Putamen (tissue), 1 donor: ENCODE measurements at regions not wholly inside any gene's neighbourhood (a gene's known extent, or its start where the extent isn't known, plus 50 kb on each side); places are given as distances from the start of the nearest gene placed in this dataset.
"Not testable (repeated sequence)": the region's sequence is repeated elsewhere in the genome, so short reads cannot be mapped to it uniquely, and the experiment has no call there.

ENCODE experiments used
- DNase-seq: peaks from one replicate; pipeline ENCODE4 v3.0.0-alpha.2; 2016; ENCODE audit warnings: low spot score

DNA sequence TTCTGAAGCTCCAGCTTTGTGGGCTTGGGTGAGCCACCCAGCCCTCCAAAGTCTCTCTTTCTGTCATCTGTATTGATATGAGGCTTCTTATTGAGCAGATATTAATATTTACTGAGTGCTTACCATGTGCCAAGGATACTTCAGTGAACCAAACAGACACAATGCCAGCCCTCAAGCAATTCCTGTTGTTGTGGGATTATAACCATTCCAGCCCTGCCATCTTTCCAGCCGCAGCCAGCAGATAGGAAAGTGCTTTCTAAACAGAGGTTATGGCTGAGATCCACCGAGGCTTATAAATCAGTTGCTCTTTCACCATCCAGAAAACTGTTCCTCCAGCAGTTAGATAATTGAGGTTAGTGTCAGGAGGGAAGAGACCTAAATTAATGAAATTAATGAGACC is 137.7 kb upstream of the ALDH1B1 start:
- DNase-seq = no peak

DNA sequence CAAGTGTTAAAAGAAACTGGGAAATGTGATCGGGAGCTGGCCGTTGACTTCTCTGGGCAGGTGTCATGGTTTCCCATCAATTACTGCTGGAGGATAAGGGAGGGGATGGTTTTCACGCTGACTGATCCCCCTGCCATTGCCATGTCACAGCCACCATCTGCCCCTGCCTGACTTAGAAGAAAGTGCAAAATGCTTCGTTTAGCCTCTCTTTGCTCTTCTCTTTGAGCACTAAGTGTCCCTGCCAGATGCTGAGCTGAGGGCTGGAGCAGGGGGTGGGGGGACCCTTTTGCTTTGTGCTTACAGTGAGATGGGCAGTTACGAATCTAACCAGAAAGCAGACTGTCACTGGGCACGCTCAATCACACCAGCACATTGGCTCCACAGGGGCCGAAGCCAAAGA is 138.4 kb upstream of the ALDH1B1 start:
- DNase-seq = no peak

DNA sequence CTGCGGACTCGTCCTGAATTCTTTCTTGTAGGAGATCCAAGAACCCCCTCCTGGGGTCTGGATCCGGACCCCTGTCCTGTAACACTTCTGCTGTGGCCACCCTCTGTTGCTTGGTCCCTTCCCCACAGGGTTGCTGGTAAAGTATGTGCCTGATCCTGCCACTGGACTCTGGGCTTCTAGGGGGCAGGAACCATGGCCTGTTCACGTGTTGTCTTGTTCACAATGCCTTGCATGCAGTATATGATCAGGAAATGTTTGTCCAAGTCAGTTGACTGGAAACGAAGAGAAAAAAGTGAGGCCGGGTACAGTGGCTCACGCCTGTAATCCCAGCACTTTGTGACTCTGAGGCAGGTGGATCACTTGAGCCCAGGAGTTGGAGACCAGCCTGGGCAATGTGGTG is 139.3 kb upstream of the ALDH1B1 start:
- no peak for DNase-seq

DNA sequence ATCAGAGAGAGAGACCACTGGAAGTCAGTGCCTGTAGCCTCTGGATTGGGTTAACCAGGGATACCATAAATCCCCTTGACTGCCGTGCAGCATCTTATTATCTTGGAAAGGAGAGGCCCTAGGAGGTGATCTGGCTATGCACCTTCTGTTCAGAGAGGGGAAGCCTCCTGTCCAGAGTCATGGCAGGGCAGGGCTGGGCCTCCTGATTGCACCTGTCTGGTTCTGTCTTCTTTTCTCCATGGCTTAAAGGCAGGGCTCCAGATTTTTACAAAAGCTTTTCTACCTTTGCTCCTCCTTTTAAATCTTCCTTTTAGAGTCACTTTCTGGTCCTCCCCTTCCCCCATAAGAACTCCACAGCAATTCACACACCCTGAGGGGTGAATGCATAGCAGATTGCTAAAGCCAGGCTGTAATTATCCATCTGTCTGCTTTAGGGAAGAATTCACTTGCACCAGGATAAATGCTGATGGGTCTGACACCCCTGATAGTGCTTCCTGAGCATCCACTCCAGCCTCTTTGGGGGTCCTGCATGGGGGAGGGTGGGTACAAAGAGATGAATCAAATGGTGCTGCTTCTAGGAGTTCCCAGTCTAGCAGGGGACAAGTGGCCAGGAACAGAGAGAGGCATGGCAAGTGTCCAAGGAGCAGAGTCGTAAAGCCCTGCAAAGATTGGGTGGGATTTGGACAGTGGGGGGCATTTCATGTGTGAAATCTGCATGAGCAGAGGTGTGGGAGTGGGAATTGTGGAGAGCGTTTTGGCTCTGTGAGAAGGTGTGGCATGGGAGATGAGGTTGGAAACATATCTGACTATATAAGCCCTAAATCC is 141.3 kb upstream of the ALDH1B1 start:
- DNase-seq = no peak

DNA sequence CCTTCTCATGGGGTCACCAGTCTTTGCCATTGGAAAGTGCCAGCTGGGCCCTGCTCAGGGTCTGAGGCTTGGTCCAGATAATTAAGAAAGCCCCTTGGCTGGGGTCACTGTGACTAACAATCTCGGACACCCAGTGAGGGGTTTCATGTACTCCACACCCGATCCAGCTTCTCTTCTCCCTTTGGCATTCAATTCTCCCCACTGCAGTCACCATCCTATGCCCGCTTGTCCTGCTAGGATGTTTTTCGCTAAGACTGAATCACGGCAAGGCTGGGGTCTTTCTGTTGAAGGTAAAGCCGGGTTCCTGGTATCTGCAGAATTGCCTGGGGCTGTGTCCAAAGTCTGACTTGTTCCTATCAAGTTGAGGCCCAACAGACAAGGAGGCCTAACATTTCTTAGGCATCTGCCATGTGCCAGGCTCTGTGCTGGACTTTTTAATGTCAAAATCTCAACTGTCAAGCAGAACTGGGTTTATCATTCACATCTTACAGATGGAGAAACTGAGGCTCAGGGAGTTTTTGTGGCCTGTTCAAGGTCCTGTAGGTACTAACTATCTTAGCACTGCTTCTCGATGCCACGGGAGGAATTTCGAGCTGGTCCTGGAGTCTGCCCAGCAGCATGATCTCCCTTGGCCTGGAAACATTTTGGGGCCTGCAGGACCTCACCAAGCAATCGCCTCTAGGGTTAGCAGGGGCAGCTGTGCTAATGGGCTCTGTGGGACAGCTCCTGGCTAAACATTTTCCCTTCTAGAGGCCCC is 142.0 kb upstream of the ALDH1B1 start:
- DNase-seq = no peak

DNA sequence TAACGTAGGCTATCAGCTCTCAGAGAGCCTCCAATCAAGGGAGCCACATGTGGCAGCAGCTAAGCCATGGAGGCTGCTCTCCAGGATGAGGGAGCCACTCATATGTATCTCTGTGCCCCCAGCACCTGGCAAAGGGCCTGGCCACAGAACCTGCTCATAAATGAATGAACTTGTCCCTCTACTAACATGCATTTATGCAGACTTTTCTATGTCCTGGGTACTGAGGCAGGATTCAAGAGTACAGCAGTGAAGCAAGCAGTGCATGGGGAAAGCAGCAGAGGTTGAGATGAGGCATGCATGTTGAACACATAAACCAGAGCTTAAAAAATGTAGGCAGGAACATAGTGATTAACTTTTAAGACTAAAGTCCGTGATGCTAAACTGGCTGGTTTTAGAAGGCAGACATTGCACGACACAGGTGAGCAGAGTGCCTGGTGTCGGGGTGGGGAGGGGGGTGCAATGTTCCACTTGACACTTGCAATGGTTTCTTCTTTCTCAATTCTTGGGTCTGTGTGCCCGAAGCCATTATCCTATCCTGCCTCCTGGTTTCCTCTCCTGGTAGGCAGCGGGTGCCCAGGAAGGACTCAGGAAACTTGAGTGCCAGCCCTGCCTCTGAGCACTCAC is 142.8 kb upstream of the ALDH1B1 start:
- no peak for DNase-seq

DNA sequence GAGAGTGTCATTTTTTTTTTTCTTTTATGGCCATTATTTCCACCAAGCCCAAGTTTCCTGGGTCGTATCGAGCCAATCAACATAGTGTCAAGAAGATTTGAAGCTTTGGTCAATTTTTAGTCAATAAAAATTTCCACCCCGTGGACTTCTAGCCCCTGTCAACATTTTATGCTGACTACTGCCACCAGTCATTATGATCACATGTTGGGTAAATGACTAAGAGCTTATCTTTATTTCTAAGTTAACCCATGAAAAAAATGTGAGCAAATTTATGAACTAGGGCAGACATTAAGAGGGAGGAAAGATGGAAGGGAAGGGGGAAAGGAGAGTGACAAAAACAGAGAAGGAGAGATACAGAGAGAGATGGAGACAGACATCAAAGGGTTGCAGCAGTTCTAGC is 143.5 kb upstream of the ALDH1B1 start:
- no peak for DNase-seq

DNA sequence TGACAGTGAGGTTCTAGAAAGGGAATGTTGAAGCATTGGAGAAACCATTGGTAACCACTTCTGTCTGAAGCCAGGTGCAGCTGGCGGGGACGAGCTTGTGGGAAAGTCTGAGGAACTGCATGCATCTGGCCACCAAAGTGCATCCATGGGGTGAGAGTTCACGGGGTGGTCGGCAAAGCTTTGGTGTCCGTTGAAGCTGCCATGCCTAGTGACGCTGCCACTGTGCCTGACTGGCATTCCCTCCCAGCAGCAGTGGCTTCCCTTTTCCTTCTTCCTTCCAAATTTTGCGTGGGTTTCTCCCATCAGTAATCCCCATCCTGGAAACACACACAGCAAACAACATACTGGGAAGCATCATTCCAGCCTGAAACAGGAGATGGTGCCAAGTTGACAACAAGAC is 145.7 kb upstream of the ALDH1B1 start:
- DNase-seq = no peak

DNA sequence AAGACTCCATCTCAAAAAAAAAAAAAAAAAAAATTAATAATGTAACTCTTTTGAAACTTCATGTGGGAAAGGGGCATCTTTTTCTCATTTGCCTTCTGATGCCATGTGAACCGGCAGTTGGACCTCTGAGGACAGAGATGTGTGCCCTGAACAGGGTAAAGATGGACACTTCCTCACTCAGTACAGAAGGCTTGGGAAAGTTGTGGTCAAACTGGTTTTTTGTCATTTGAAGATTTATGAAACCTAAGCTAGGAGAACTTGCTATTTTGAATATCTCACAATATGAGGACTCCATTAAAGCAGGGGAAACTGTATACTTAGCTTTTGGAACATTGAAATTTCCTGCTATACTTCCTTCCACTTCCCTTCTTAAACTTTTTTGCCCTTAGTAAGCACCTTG is 147.5 kb upstream of the ALDH1B1 start:
- no peak for DNase-seq

DNA sequence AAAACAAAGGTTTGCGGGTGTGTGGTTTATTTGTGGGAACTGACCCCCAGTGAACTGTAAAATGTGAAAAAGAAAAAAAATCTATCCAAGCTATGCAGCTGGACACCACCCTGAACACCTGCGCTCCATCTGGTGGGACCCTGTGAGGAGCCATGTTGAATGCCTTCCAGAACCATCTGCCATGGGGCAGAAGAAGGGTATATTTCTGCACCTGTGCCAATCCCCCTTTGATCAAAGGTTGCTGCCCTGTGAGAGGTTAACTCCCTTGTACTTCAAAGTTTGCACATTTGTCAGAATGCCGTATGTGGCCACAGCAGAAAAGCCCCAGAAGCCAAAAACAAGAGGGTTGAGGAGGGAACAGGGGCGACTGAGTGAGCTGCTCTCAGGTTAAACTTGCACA is 148.5 kb upstream of the ALDH1B1 start:
- DNase-seq = no peak

DNA sequence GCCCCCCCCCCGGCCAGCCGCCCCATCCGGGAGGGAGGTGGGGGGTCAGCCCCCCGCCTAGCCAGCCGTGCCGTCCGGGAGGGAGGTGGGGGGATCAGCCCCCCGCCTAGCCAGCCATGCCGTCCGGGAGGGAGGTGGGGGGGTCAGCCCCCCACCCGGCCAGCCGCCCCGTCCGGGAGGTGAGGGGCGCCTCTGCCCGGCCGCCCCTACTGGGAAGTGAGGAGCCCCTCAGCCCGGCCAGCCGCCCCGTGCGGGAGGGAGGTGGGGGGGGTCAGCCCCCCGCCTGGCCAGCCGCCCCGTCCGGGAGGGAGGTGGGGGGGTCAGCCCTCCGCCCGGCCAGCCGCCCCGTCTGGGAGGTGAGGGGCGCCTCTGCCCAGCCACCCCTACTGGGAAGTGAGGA is 150.4 kb upstream of the ALDH1B1 start:
- DNase-seq = not testable (repeated sequence)

DNA sequence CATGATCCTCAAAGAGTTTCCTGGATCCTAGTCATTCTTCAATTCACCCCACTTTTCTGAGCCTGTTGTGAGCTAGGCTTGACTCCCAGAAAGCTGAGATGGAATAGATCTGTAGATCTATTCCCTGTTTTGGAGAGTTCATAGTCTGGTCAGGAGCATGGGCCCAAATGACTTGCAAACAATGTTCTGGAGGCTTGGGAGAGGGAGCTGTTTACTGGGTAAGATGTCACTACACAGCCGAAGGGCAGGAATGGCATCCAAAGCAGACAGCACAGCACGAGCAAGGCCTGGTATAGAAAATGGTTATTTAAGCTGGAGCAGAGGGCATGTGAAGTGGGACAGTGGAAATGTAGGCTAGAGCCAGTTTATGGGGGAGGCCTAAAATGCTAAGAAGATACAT is 152.5 kb upstream of the ALDH1B1 start:
- DNase-seq = no peak

DNA sequence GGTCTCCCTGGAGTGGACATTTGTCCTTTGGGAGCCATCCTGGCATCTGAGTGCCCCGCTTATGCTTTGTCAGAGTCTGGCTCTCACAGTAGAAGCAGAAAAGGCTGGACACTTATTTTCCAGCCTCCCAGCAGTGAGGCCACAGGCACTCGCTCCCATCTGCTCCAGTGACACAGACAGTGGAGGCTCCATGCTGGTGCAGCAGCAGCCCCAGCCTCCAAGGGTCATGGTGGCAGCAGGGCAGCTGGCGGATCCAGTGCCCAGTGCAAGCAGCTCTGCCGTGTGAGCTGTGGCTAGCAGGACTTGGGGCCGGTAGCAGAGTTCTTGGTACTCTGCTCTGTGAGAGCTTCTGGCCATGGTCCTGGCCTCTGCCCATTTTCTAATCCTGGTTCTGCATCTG is 157.3 kb upstream of the ALDH1B1 start:
- DNase-seq = no peak

DNA sequence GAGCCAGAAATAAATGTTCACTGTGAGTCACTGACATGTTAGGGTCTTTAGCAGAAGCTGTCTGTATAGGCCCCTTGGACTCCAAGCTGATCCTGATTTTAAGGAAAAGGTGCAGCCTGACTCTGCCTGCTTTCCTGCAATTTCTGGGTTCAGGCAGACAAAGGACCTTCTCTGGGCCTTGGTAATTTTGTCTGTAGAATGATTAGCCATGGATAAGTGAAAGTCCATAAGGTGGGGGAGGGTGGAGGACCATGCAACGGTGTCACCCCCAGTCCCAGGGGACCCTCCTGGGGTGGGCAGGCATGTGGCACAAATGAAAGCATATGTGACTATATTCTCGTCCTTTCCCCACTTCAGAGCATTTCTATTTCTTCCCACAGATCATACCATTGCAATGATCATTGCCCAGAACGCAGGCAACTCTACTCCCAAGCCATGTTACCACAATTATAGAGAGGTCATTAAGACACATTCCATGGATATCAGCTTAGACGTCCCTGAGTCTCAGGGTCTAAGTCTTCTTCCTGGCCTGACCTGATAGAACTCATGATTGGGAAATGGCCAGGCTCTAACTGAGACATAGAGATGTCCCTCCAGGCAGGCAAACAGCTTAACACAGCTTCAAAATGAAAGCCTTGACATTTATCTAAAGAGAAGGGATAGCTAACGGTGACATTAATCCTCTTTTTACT is 157.9 kb upstream of the ALDH1B1 start:
- no peak for DNase-seq

DNA sequence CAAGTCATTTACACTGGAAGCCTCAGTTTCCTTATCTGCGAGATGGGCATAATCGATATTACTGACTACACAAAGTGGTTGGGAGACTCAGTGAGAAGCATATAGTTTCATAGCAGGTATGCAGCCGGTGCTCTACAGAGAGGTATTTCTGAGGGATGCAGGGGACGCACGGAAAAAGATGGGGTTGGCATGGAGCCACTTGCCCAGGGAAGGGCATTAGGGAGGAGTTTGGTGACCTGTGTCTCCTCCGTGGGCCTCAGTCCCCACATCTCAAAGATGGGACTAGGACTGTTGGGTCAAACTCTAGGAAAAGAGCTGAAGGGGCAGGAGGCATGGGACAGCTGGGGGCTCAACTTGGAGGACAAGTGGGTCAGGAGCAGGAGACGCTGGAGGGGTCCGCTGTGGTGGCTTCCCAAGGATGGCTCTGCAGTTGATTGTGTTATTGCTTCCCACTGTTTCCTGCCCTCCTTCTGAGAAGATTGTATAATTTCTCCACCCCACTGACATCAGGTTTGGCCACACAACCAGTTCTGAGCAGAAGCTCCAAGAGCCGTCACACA is 158.6 kb upstream of the ALDH1B1 start:
- no peak for DNase-seq

DNA sequence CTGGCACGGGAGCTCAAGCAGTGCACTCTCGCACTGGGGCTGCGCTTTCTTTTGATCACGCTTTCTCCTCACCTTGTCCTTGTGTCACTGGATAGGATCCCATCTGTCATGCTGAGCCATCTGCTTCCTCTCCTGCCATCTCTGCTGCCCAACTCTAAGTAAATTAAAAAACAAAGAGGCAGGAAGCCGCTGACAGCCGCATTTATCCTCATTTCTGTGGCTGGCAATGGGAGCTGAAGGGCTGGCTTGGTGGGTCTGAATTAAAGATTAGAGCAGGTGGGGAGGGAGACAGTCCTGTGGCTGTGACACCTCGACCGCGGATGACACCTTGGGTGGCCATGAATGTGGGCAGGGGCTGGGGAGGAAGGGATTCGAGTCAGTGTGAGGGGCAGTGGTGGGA is 159.2 kb upstream of the ALDH1B1 start:
- no peak for DNase-seq

DNA sequence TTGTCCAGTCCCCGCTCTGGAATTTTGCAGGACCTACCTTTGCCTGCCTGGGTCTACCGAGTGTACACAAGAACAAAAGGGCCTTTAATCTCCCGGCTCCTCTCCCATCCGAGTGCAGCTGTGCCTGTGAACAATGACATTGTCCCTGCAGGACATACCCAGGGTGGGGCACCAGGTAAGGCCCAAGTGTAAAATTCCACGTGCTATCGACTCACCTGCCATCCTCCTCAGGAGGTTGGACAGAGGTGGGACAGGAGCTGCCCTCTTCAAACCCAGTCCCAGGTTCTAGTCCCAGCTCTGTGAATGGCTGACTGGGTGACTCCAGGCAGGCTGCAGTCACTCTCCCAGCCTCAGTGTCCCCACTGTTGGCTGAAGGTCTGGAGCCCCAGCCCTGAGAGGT is 159.6 kb upstream of the ALDH1B1 start:
- DNase-seq = no peak

DNA sequence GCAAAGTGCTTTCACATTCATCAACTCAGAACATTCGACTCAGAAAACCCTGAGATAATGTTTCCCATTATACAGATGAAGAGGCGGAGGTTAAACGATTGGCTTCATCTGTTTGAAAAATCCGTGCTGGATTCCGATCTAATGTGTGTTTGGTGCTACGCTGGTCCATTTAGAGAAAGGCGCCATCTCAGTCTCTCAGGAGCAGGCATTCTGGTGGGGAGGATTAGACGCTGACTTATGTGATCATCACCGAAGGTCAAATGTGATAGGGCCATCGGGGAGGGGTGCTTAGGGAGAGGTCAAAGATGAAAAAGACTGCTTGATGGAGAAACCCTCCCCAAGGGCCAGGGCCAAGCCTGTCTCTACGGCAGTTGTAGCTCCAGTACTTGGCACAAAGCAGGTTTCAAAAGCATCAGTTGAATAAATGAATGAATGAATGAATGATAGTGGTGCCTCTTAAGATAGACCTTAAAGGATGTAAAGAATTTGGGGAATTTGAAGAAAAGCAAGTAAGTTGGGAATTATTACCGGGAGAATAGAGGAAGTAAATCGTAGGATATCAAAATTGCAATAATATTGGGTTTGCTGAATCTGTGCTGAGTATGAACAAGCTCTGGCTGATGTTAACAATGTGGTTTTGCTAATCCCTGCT is 160.6 kb upstream of the SHB start:
- DNase-seq = no peak

DNA sequence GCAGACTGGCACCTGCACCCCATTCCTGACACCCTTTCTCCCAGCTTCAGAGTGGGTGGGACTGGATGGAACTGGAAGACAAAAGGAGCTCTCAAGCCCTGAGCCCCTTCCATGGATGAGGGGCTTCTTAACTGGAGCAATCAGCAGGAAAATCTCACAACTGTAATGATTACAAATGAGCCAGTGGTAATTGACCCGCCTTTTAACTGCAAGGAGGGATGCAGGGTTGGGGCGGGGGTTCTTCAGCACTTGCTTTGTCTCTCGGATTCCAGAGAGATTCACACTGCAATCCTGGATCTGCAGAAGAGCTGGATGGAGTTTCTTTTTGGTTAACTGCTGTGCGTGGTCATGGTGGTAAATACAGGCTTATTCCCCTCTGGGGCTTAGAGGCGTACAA is 160.1 kb upstream of the SHB start:
- no peak for DNase-seq

DNA sequence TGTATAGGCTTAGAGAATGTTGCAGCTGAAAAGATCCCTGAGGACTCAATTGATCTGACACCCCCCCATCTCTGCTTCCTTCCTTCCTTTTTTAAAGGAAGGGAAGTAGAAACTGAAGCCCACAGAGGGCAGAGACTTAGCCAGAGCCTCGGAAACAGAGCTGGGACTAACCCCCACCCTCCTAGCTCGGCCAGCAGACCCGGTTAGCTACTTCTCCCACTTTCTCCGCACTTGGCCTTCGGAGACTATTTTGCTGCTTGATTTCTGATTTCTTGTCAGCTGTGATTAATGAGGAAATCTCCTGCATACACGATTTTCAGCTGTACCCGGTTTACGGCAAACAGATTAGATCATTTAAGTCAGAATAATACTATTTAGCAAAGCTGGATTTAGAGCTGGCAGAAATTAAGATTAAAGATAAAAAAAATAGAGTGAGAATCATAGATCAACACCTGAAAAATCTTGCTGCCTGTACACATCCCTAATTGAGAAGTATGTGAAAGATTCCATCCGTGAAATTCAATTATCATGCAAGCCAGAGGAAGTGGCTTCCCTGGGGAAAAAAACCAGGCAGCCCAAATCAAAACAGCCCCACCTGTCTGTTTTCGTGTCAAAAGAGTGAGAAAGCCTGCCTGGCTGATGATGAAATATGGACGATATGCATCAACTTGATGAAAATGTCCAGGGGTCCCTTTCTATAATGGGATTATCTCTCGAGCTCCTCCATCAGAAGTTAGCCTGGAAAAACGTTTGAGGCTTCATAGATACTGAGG is 159.5 kb upstream of the SHB start:
- DNase-seq = no peak

DNA sequence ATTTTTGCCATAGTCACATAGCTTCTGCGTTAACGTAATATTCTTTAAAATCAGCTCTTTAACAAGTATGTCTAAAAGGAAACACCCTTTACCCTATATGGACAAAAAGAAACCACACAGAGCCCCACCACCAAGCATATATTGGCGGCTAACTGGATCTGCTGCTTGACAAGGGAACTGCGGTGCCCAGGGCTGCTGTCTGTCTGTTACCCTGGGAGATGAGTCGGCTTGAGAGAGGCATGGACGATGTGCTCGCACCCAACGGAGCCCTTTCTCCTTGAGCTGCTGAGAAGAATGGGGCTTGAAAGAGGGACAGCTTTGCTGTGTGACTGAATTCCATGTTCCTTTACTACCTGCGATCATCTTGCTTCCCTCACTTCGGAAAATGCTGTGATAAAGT is 158.6 kb upstream of the SHB start:
- DNase-seq = no peak
